MCF 10A (cell line): ENCODE measurements at regions not wholly inside any gene's neighbourhood (a gene's known extent, or its start where the extent isn't known, plus 50 kb on each side); places are given as distances from the start of the nearest gene placed in this dataset.

Experiments
- BruUV-seq: library from RNA; stranded (reverse); fragments of 400-500 nt; replicated peaks from 2 replicates; lab custom pipeline; 2021; lab: Mats Ljungman, UMichigan
- CTCF ChIA-PET: fragments of 300-600 bp; sonication (Branson Sonifier 250); formaldehyde crosslinking; extraction: SDS; loops from one replicate; lab custom pipeline; 2021; ENCODE audit warnings: antibody characterized with exemption, inconsistent platforms; lab: Yijun Ruan, JAX
- POLR2A ChIA-PET: fragments of 300-600, 350-650 bp; sonication (Branson Sonifier 250); formaldehyde crosslinking; extraction: SDS; loops from one replicate; lab custom pipeline; 2020; ENCODE audit warnings: antibody characterized with exemption, inconsistent platforms; lab: Yijun Ruan, JAX
- DNase-seq: peaks from one replicate; pipeline ENCODE4 v3.0.0-alpha.2; 2018; ENCODE audit not compliant: unreplicated experiment
- H3K27ac Mint-ChIP-seq: one replicate; pipeline ENCODE4 v1.8.0; 2022; ENCODE audit warnings: mild to moderate bottlenecking, low read depth, mixed read lengths; ENCODE audit not compliant: unreplicated experiment
- H3K27me3 Mint-ChIP-seq: one replicate; pipeline ENCODE4 v1.8.0; 2022; ENCODE audit warnings: mixed read lengths; ENCODE audit not compliant: insufficient read depth, unreplicated experiment
- H3K36me3 Mint-ChIP-seq: one replicate; pipeline ENCODE4 v1.8.0; 2022; ENCODE audit warnings: mild to moderate bottlenecking, moderate library complexity, mixed read lengths; ENCODE audit not compliant: insufficient read depth, unreplicated experiment
- H3K4me1 Mint-ChIP-seq: one replicate; pipeline ENCODE4 v1.8.0; 2022; ENCODE audit warnings: mixed read lengths; ENCODE audit not compliant: insufficient read depth, unreplicated experiment
- H3K4me3 Mint-ChIP-seq: one replicate; pipeline ENCODE4 v1.8.0; 2022; ENCODE audit warnings: mild to moderate bottlenecking, moderate library complexity, mixed read lengths; ENCODE audit not compliant: unreplicated experiment
- H3K9me3 Mint-ChIP-seq: one replicate; pipeline ENCODE4 v1.8.0; 2022; ENCODE audit warnings: mixed read lengths; ENCODE audit not compliant: unreplicated experiment
- intact Hi-C: fragments of 100-400 bp; cut with micrococcal nuclease; formaldehyde crosslinking; loops from 2 replicates; pipeline ENCODE4 v1.14.1; 2022
- TF ChIP-seq, protein P1 (sequence below): fragments of 200-600 bp; IDR thresholded peaks from one replicate; pipeline ENCODE4 v1.8.0; 2022; ENCODE audit warnings: antibody characterized with exemption, mild to moderate bottlenecking; ENCODE audit not compliant: unreplicated experiment

DNA sequence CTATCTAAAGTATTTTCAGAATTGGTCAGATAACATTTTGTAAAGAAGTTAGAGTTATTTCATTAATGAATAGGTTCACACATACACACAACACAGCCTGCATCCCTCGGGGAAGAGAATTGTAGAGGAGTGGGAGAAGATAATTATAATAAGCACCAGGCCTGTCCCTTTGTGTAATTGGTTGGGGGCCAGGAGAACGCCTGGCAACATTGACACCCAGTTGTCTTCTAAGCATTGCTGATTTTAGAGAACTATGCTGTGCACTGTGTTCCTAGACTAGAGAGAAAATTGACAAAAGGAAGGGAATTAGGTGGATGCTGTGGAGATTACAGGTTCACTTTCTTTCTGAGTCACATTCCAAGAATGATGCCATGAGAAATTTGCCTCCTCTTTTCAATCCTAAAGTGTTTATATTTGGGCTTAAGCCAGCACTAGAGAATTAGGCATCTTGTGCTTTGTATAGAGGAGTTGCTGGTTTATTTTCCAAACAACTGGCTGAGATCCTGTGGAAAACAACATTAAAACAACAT lies 247.6 kb downstream of the COX7C start:
- ChIA-PET CTCF (no interaction called here), POLR2A (no interaction called here)
- intact Hi-C loops: no loop called here
- H3K27me3 Mint-ChIP-seq: peaks cover 84% of the 10 kb centered on the region
- no peaks in the 10 kb centered on the region for H3K4me1 Mint-ChIP-seq
- H3K36me3 Mint-ChIP-seq: no peaks in the 10 kb centered on the region
- H3K9me3 Mint-ChIP-seq: no peaks in the 10 kb centered on the region
- no peak for DNase-seq
- TF ChIP-seq, protein P1, sequence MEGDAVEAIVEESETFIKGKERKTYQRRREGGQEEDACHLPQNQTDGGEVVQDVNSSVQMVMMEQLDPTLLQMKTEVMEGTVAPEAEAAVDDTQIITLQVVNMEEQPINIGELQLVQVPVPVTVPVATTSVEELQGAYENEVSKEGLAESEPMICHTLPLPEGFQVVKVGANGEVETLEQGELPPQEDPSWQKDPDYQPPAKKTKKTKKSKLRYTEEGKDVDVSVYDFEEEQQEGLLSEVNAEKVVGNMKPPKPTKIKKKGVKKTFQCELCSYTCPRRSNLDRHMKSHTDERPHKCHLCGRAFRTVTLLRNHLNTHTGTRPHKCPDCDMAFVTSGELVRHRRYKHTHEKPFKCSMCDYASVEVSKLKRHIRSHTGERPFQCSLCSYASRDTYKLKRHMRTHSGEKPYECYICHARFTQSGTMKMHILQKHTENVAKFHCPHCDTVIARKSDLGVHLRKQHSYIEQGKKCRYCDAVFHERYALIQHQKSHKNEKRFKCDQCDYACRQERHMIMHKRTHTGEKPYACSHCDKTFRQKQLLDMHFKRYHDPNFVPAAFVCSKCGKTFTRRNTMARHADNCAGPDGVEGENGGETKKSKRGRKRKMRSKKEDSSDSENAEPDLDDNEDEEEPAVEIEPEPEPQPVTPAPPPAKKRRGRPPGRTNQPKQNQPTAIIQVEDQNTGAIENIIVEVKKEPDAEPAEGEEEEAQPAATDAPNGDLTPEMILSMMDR: no peak
- BruUV-seq: no TSS peak
- H3K27ac Mint-ChIP-seq: no peak overlapping the region
- no peak overlapping the region for H3K4me3 Mint-ChIP-seq

DNA sequence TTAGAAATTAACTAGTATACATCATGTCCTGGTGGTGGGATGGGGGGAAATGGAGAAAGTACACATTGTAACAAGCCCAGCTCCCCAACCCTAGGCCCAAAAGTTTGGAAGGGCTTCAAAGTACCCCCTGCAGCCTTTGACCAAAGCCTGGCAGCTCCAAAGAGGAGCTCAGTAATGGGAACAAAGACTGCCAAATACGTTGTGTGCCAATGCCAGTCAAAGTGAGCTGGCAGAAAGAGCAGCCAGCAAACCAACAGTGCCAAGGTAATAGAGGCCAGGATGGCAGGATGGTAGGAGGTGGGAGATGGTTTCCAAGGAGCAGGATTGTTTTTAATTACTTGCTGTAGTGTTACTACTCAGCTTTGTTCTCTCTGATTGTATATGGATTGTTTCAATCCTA lies 248.3 kb downstream of the COX7C start:
- ChIA-PET POLR2A (no interaction called here), CTCF (no interaction called here)
- Mint-ChIP-seq H3K4me1 (no peaks in the 10 kb centered on the region), H3K27ac (no peak overlapping the region), H3K4me3 (no peak overlapping the region), H3K9me3 (no peaks in the 10 kb centered on the region), H3K27me3 (peaks cover 91% of the 10 kb centered on the region), H3K36me3 (no peaks in the 10 kb centered on the region)
- TF ChIP-seq, protein P1: no peak
- DNase-seq: no peak
- no TSS peak for BruUV-seq
- intact Hi-C loops: no loop called here

DNA sequence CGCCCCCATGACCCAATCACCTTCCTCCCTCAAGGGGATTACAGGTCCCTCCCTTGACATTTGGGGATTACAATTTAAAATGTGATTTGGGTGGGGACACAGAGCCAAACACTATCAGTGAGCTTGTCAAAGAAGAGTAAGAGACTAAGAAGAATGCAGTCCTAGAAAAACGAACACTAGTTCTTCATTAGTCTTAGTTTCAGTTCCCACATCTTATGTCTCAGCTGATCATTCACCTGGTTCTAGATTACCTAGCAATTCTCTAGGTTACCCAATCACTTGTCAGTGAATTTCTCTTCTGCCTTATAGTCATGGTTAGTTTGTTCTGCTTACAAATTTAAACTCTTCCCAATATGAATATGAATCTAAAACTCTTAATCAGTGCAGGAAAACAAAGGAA lies 251.5 kb downstream of the COX7C start:
- Mint-ChIP-seq H3K4me3 (no peak overlapping the region), H3K27me3 (peaks cover 85% of the 10 kb centered on the region), H3K9me3 (no peaks in the 10 kb centered on the region), H3K36me3 (no peaks in the 10 kb centered on the region), H3K4me1 (no peaks in the 10 kb centered on the region), H3K27ac (no peak overlapping the region)
- intact Hi-C loops: no loop called here
- CTCF ChIA-PET: no interaction called here
- DNase-seq: no peak
- BruUV-seq: no TSS peak
- POLR2A ChIA-PET: no interaction called here
- TF ChIP-seq, protein P1: no peak

DNA sequence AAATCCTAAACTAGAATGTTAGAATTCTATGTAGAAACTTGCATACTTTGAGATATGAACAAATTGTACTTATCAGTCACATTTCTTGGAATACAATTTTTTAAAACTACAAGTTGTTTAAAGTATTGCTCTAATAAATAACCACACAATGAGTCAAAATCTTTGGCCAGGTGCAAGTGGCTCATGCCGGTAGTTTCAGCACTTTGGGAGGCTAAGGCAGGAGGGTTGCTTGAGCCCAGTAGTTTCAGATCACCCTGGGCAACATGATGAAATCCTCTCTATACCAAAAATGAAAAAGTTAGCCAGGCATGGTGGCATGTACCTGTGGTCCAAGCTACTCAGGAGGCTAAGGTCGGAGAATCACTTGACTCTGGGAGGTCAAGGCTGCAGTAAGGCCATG lies 257.8 kb downstream of the COX7C start:
- H3K27ac Mint-ChIP-seq: no peak overlapping the region
- no peaks in the 10 kb centered on the region for H3K36me3 Mint-ChIP-seq
- peaks cover 79% of the 10 kb centered on the region for H3K27me3 Mint-ChIP-seq
- ChIA-PET CTCF (interaction anchor here (1.2 kb wide), 1 partner anchor 93 kb away, joined by 3 read pairs; no protein-coding TSS in a partner anchor), POLR2A (interaction anchor here (0.9 kb wide), 1 partner anchor 91 kb away, joined by 3 read pairs; no protein-coding TSS in a partner anchor)
- no peaks in the 10 kb centered on the region for H3K4me1 Mint-ChIP-seq
- no peak for DNase-seq
- BruUV-seq: no TSS peak
- no peaks in the 10 kb centered on the region for H3K9me3 Mint-ChIP-seq
- TF ChIP-seq, protein P1: no peak
- intact Hi-C loops: no loop called here
- no peak overlapping the region for H3K4me3 Mint-ChIP-seq
